ENCODE measurements at regions not wholly inside any gene's neighbourhood (a gene's known extent, or its start where the extent isn't known, plus 50 kb on each side); places are given as distances from the start of the nearest gene placed in this dataset.

- TF ChIP-seq CTCF (IDR thresholded peaks at IDR 0.05), result no peak
Measured at GRCh38 chr9:87434366-87434765, 63.3 kb upstream of the DAPK1 start.

GRCh38 chr9:87435189-87435880 is 62.3 kb upstream of the DAPK1 start:
- TF ChIP-seq CTCF (IDR thresholded peaks at IDR 0.05), result no peak

GRCh38 chr9:87436716-87437115 is 61.0 kb upstream of the DAPK1 start:
- TF ChIP-seq CTCF (IDR thresholded peaks at IDR 0.05), result no peak

- TF ChIP-seq CTCF (IDR thresholded peaks at IDR 0.05), result no peak
Measured at GRCh38 chr9:87437966-87438365, 59.7 kb upstream of the DAPK1 start.

GRCh38 chr9:87441251-87441650 is 56.4 kb upstream of the DAPK1 start:
- TF ChIP-seq CTCF (IDR thresholded peaks at IDR 0.05), result no peak

GRCh38 chr9:87442451-87442850 is 55.2 kb upstream of the DAPK1 start:
- no peak for TF ChIP-seq CTCF (IDR thresholded peaks at IDR 0.05)

- no peak for TF ChIP-seq CTCF (IDR thresholded peaks at IDR 0.05)
Measured at GRCh38 chr9:87443006-87443405, 54.7 kb upstream of the DAPK1 start.

GRCh38 chr9:87443461-87443860 is 54.2 kb upstream of the DAPK1 start:
- TF ChIP-seq CTCF (IDR thresholded peaks at IDR 0.05), result no peak
